Liver (tissue), 7 donors: ENCODE measurements at regions not wholly inside any gene's neighbourhood (a gene's known extent, or its start where the extent isn't known, plus 50 kb on each side); places are given as distances from the start of the nearest gene placed in this dataset.

Experiments
- DNase-seq: peaks from one replicate; pipeline ENCODE4 v3.0.0-alpha.2; 2017; ENCODE audit warnings: low spot score
- H3K27ac ChIP-seq, 2 donors: one replicate each; pipeline ENCODE4 v1.7.0; 2013; ENCODE audit warnings: inconsistent platforms in 2 of 2, low read length in 2 of 2, control low read depth in 1 of 2, low read depth in 1 of 2, mild to moderate bottlenecking in 1 of 2
- H3K27me3 ChIP-seq, 4 donors: one replicate each; pipeline versions ENCODE4 v1.6.1 to v1.7.0; 2013; ENCODE audit warnings: low read length in 3 of 4, inconsistent platforms in 1 of 4, mild to moderate bottlenecking in 1 of 4, moderate library complexity in 1 of 4; ENCODE audit not compliant: control insufficient read depth in 4 of 4, insufficient read depth in 4 of 4
- H3K36me3 ChIP-seq, 4 donors: one replicate each; pipeline versions ENCODE4 v1.6.1 to v1.7.0; 2013; ENCODE audit warnings: low read length in 3 of 4, mild to moderate bottlenecking in 3 of 4, low read depth in 1 of 4, moderate library complexity in 1 of 4; ENCODE audit not compliant: control insufficient read depth in 4 of 4, insufficient read depth in 3 of 4
- H3K4me1 ChIP-seq, 4 donors: one replicate each; pipeline versions ENCODE4 v1.6.1 to v1.7.0; 2013; ENCODE audit warnings: low read length in 3 of 4, mild to moderate bottlenecking in 3 of 4, moderate library complexity in 1 of 4; ENCODE audit not compliant: control insufficient read depth in 4 of 4, insufficient read depth in 4 of 4
- H3K4me3 ChIP-seq, 3 donors: one replicate each; pipeline versions ENCODE4 v1.6.1 to v1.7.0; 2013; ENCODE audit warnings: low read length in 3 of 3, control low read depth in 1 of 3, low read depth in 1 of 3, mild to moderate bottlenecking in 1 of 3
- H3K9ac ChIP-seq, 2 donors: one replicate each; pipeline ENCODE4 v1.7.0; 2013; ENCODE audit warnings: low read length in 2 of 2, mild to moderate bottlenecking in 2 of 2, moderate library complexity in 2 of 2, control low read depth in 1 of 2, low read depth in 1 of 2
- H3K9me3 ChIP-seq, 4 donors: one replicate each; pipeline versions ENCODE4 v1.6.1 to v1.7.0; 2013; ENCODE audit warnings: low read length in 3 of 4; ENCODE audit not compliant: control insufficient read depth in 4 of 4
- ATF3 ChIP-seq: IDR thresholded peaks from 2 replicates; pipeline ENCODE4 v1.6.1; 2016; ENCODE audit warnings: antibody characterized with exemption
- EGR1 ChIP-seq, 2 donors: IDR thresholded peaks; 2 replicates each; pipeline ENCODE4 v1.6.1; 2016 to 2018; ENCODE audit warnings: antibody characterized with exemption in 2 of 2, low read depth in 2 of 2
- FOXA1 ChIP-seq: IDR thresholded peaks from 2 replicates; pipeline ENCODE4 v1.6.1; 2016; ENCODE audit warnings: antibody characterized with exemption
- FOXA2 ChIP-seq: IDR thresholded peaks from 2 replicates; pipeline ENCODE4 v1.6.1; 2016; ENCODE audit warnings: antibody characterized with exemption
- GABPA ChIP-seq, 2 donors: IDR thresholded peaks in 1 of 2; conservative IDR thresholded peaks in 1 of 2; 2 replicates each; pipeline ENCODE4 v1.6.1; 2016; ENCODE audit warnings: antibody characterized with exemption in 2 of 2, mild to moderate bottlenecking in 1 of 2, moderate library complexity in 1 of 2
- HNF4A ChIP-seq, 2 donors: conservative IDR thresholded peaks; 2 replicates each; pipeline ENCODE4 v1.6.1; 2016; ENCODE audit warnings: antibody characterized with exemption in 2 of 2, mild to moderate bottlenecking in 2 of 2
- HNF4G ChIP-seq: IDR thresholded peaks from 2 replicates; pipeline ENCODE4 v1.6.1; 2016; ENCODE audit warnings: antibody characterized with exemption
- JUND ChIP-seq, 2 donors: IDR thresholded peaks; 2 replicates each; pipeline ENCODE4 v1.6.1; 2016; ENCODE audit warnings: antibody characterized with exemption in 2 of 2
- MAX ChIP-seq: IDR thresholded peaks from 2 replicates; pipeline ENCODE4 v1.6.1; 2016; ENCODE audit warnings: antibody characterized with exemption
- NR2F2 ChIP-seq: IDR thresholded peaks from 2 replicates; pipeline ENCODE4 v1.6.1; 2016; ENCODE audit warnings: antibody characterized with exemption
- RAD21 ChIP-seq, 2 donors: IDR thresholded peaks; 2 replicates each; pipeline ENCODE4 v1.6.1; 2016; ENCODE audit warnings: antibody characterized with exemption in 2 of 2, mild to moderate bottlenecking in 2 of 2
- REST ChIP-seq: IDR thresholded peaks from 2 replicates; pipeline ENCODE4 v1.6.1; 2016; ENCODE audit warnings: antibody characterized with exemption, mild to moderate bottlenecking
- RXRA ChIP-seq, 2 donors: IDR thresholded peaks; 2 replicates each; pipeline ENCODE4 v1.6.1; 2017 to 2018; ENCODE audit warnings: antibody characterized with exemption in 2 of 2, mild to moderate bottlenecking in 1 of 2
- SP1 ChIP-seq: IDR thresholded peaks from 2 replicates; pipeline ENCODE4 v1.6.1; 2018; ENCODE audit warnings: antibody characterized with exemption, mild to moderate bottlenecking
- ZBTB33 ChIP-seq: IDR thresholded peaks from 2 replicates; pipeline ENCODE4 v1.6.1; 2016; ENCODE audit warnings: antibody characterized with exemption
- WGBS: extraction: QIAGEN DNeasy Blood & Tissue Kit; methylation state at CpG from one replicate; pipeline ENCODE4 v1.1.7; 2013; 5-methylcytosine and 5-hydroxymethylcytosine counted together
- donor health status: healthy.
- donor health status: healthy.
- donor health status: healthy.
- donor health status: healthy.

- Histone ChIP-seq H3K36me3 (no peaks in the 10 kb centered on the region), H3K9ac (no peak overlapping the region), H3K27me3 (no peaks in the 10 kb centered on the region), H3K27ac (no peak overlapping the region), H3K9me3 (peaks cover 0 to 1% (median 0%) of the 10 kb centered on the region in 4 donors), H3K4me3 (no peak overlapping the region), H3K4me1 (no peaks in the 10 kb centered on the region)
- TF ChIP-seq SP1 (no peak), HNF4A (conservative IDR thresholded peaks at IDR 0.05) (no peak)
- WGBS, result 68% methylated on average over 4 of the region's 4 CpGs
- no peak for DNase-seq
These were observed 264.6 kb upstream of the FMR1 start for GRCh38 chrX:147646949-147647723.

GRCh38 chrX:147675819-147676218, 235.9 kb upstream of the FMR1 start:
- Histone ChIP-seq H3K4me3 (no peak overlapping the region), H3K9ac (no peak overlapping the region), H3K27ac (no peak overlapping the region), H3K36me3 (no peaks in the 10 kb centered on the region), H3K27me3 (no peaks in the 10 kb centered on the region), H3K9me3 (no peaks in the 10 kb centered on the region), H3K4me1 (no peaks in the 10 kb centered on the region)
- no peak for TF ChIP-seq RXRA (IDR thresholded peaks at IDR 0.05)
- TF ChIP-seq GABPA (IDR thresholded peaks at IDR 0.05 in 1 of 2, conservative IDR thresholded peaks at IDR 0.05 in 1 of 2), result no peak
- no peak for TF ChIP-seq MAX
- no peak for TF ChIP-seq JUND (IDR thresholded peaks at IDR 0.05)
- no peak for TF ChIP-seq REST
- TF ChIP-seq RAD21 (IDR thresholded peaks at IDR 0.05), result no peak
- DNase-seq, result no peak
- 93% methylated on average over 2 of the region's 2 CpGs for WGBS

GRCh38 chrX:147679356-147680005, 232.2 kb upstream of the FMR1 start:
- H3K4me3 ChIP-seq, result no peak overlapping the region
- peaks cover 0 to 3% (median 0%) of the 10 kb centered on the region in 4 donors for H3K9me3 ChIP-seq
- 61% methylated on average over 5 of the region's 5 CpGs for WGBS
- H3K4me1 ChIP-seq, result no peaks in the 10 kb centered on the region
- no peaks in the 10 kb centered on the region for H3K27me3 ChIP-seq
- DNase-seq, result no peak
- H3K36me3 ChIP-seq, result no peaks in the 10 kb centered on the region
- H3K27ac ChIP-seq, result no peak overlapping the region
- no peak overlapping the region for H3K9ac ChIP-seq
- TF ChIP-seq FOXA1 (no peak), REST (no peak), HNF4A (conservative IDR thresholded peaks at IDR 0.05) (no peak), NR2F2 (no peak), GABPA (IDR thresholded peaks at IDR 0.05 in 1 of 2, conservative IDR thresholded peaks at IDR 0.05 in 1 of 2) (no peak), EGR1 (IDR thresholded peaks at IDR 0.05; ENCODE audit: low read depth in 2 of 2) (no peak), HNF4G (no peak), ZBTB33 (no peak), ATF3 (no peak), RXRA (IDR thresholded peaks at IDR 0.05) (no peak), FOXA2 (no peak)
